OCI-LY7 (cell line): ENCODE measurements at regions not wholly inside any gene's neighbourhood (a gene's known extent, or its start where the extent isn't known, plus 50 kb on each side); places are given as distances from the start of the nearest gene placed in this dataset.

Experiments used
- BruUV-seq: library from RNA; stranded (reverse); fragments of 400-500 nt; replicated peaks from 2 replicates; lab custom pipeline; 2021; lab: Mats Ljungman, UMichigan
- CTCF ChIA-PET: fragments of 300-600 bp; sonication (Branson Sonifier 250); formaldehyde crosslinking; loops from one replicate; lab custom pipeline; 2022; ENCODE audit warnings: antibody characterized with exemption; ENCODE audit not compliant: unreplicated experiment; lab: Charles Lee
- POLR2A ChIA-PET: fragments of 300-600 bp; sonication (Branson Sonifier 250); formaldehyde crosslinking; loops from one replicate; lab custom pipeline; 2022; ENCODE audit warnings: antibody characterized with exemption; lab: Charles Lee
- DNase-seq: peaks from one replicate; pipeline ENCODE4 v3.0.0-alpha.2; 2015; ENCODE audit warnings: low spot score
- H2AFZ ChIP-seq: fragments of 200-600 bp; sonication (generic), shearing (Covaris generic); 2 replicates; pipeline ENCODE4 v1.6.1; 2014; ENCODE audit warnings: mild to moderate bottlenecking, antibody characterized with exemption, low read length, moderate library complexity
- H3K27ac ChIP-seq: fragments of 200-600 bp; sonication (generic); 2 replicates; pipeline ENCODE4 v1.5.1; 2014; ENCODE audit warnings: mixed run types, low read depth, mild to moderate bottlenecking, moderate library complexity, low read length, inconsistent platforms; ENCODE audit not compliant: poor library complexity, severe bottlenecking
- H3K36me3 ChIP-seq: fragments of 200-600 bp; sonication (generic); 2 replicates; pipeline ENCODE4 v1.6.1; 2014; ENCODE audit warnings: mild to moderate bottlenecking, antibody characterized with exemption, low read length, moderate library complexity, mixed read lengths; ENCODE audit not compliant: insufficient read depth
- H3K4me1 ChIP-seq: fragments of 200-600 bp; sonication (generic); 2 replicates; pipeline ENCODE4 v1.5.1; 2014; ENCODE audit warnings: mild to moderate bottlenecking, low read length; ENCODE audit not compliant: insufficient read depth, poor library complexity, severe bottlenecking
- H3K4me2 ChIP-seq: fragments of 200-600 bp; sonication (generic); 2 replicates; pipeline ENCODE4 v1.6.1; 2014; ENCODE audit warnings: mild to moderate bottlenecking, low read length
- H3K4me3 ChIP-seq: fragments of 200-600 bp; sonication (generic); 2 replicates; pipeline ENCODE4 v1.5.1; 2014; ENCODE audit warnings: mild to moderate bottlenecking, low read depth, low read length; ENCODE audit not compliant: poor library complexity, severe bottlenecking
- H3K79me2 ChIP-seq: fragments of 200-600 bp; sonication (generic); 2 replicates; pipeline ENCODE4 v1.6.1; 2016; ENCODE audit warnings: low read depth, mild to moderate bottlenecking, low read length, moderate library complexity, mixed read lengths; ENCODE audit not compliant: insufficient read depth
- H3K9me2 ChIP-seq: fragments of 200-600 bp; sonication (generic); 2 replicates; pipeline ENCODE4 v1.6.1; 2016; ENCODE audit warnings: mild to moderate bottlenecking, low read length, mixed read lengths; ENCODE audit not compliant: insufficient read depth
- H3K9me3 ChIP-seq: fragments of 200-600 bp; sonication (generic); 2 replicates; pipeline ENCODE4 v1.6.1; 2014; ENCODE audit warnings: mild to moderate bottlenecking, mixed run types, low read length, mixed read lengths
- H4K20me1 ChIP-seq: fragments of 200-600 bp; sonication (generic); 2 replicates; pipeline ENCODE4 v1.6.1; 2014; ENCODE audit warnings: mild to moderate bottlenecking, antibody characterized with exemption, low read length, moderate library complexity, mixed read lengths; ENCODE audit not compliant: insufficient read depth
- EZH2phosphoT487 ChIP-seq: fragments of 200-600 bp; sonication (generic); IDR thresholded peaks from 2 replicates; pipeline ENCODE4 v1.6.1; 2018; ENCODE audit warnings: low read depth, borderline replicate concordance, mild to moderate bottlenecking, mixed run types, antibody characterized with exemption, low read length, moderate library complexity, mixed read lengths
- intact Hi-C: fragments of 100-400 bp; cut with micrococcal nuclease; formaldehyde crosslinking; loops from one replicate; pipeline ENCODE4 v1.10.0; 2022; ENCODE audit not compliant: unreplicated experiment
- TF ChIP-seq, protein P1 (sequence below): fragments of 200-600 bp; sonication (generic); conservative IDR thresholded peaks from 2 replicates; pipeline ENCODE4 v1.5.1; 2014; ENCODE audit warnings: mild to moderate bottlenecking, antibody characterized with exemption, low read length, moderate library complexity, mixed read lengths

DNA sequence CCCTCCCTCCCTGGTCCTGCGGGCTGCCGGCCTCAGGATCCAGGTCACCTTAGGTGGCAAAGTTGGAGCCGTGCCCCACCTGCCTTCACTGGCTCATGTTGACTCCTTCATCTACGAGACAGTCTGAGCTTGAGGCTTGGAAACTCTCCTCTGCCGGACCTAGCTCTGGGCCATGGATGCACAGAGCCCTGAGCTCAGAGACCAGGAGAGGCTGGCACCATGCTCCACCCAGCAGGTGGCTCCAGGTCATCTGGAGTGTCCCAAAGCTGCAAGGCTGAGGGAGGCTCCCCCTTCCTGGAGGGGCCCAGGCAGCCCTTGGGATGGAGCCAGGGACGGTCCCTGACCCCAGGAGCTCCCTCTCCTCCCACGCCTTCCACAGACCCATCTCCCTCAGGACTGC lies 81.3 kb downstream of the PDGFA start:
- Histone ChIP-seq H4K20me1 (no peaks in the 10 kb centered on the region), H3K4me2 (no peak overlapping the region), H3K4me3 (no peak overlapping the region), H3K9me3 (no peaks in the 10 kb centered on the region), H3K9me2 (no peaks in the 10 kb centered on the region), H3K36me3 (no peaks in the 10 kb centered on the region), H2AFZ (no peak overlapping the region), H3K27ac (no peak overlapping the region), H3K4me1 (no peaks in the 10 kb centered on the region), H3K79me2 (no peaks in the 10 kb centered on the region)
- no TSS peak for BruUV-seq
- CTCF ChIA-PET = no interaction called here
- no peak for TF ChIP-seq EZH2phosphoT487
- TF ChIP-seq, protein P1, sequence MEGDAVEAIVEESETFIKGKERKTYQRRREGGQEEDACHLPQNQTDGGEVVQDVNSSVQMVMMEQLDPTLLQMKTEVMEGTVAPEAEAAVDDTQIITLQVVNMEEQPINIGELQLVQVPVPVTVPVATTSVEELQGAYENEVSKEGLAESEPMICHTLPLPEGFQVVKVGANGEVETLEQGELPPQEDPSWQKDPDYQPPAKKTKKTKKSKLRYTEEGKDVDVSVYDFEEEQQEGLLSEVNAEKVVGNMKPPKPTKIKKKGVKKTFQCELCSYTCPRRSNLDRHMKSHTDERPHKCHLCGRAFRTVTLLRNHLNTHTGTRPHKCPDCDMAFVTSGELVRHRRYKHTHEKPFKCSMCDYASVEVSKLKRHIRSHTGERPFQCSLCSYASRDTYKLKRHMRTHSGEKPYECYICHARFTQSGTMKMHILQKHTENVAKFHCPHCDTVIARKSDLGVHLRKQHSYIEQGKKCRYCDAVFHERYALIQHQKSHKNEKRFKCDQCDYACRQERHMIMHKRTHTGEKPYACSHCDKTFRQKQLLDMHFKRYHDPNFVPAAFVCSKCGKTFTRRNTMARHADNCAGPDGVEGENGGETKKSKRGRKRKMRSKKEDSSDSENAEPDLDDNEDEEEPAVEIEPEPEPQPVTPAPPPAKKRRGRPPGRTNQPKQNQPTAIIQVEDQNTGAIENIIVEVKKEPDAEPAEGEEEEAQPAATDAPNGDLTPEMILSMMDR = no peak
- intact Hi-C loops = no loop called here
- no peak for DNase-seq
- POLR2A ChIA-PET = no interaction called here

DNA sequence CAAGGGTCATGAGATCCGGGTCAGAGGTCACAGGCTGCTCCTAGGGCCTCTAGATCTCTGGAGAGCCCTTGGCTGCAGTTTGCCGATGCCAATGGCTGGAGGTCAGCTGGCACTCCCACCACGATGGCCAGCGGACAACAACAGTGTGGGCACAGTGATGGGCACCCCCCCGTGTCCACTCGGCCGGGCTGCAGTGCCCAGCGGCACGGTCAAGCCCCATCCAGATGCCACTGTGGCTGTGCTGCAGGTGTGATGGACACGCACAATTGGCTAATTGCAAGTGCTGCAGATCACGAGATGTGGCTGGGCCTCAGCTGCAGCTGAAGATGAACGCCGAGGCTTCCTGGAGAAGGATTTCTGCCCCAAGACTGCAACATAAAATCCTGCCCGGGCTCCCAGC lies 80.7 kb downstream of the PDGFA start:
- BruUV-seq = no TSS peak
- no peaks in the 10 kb centered on the region for H4K20me1 ChIP-seq
- no peak overlapping the region for H2AFZ ChIP-seq
- no peaks in the 10 kb centered on the region for H3K9me3 ChIP-seq
- no peak overlapping the region for H3K27ac ChIP-seq
- H3K36me3 ChIP-seq = no peaks in the 10 kb centered on the region
- no peaks in the 10 kb centered on the region for H3K9me2 ChIP-seq
- CTCF ChIA-PET = no interaction called here
- no peak for DNase-seq
- H3K79me2 ChIP-seq = no peaks in the 10 kb centered on the region
- no peak overlapping the region for H3K4me3 ChIP-seq
- H3K4me2 ChIP-seq = no peak overlapping the region
- intact Hi-C loops = no loop called here
- POLR2A ChIA-PET = no interaction called here
- no peak for TF ChIP-seq EZH2phosphoT487
- TF ChIP-seq, protein P1 = no peak
- no peaks in the 10 kb centered on the region for H3K4me1 ChIP-seq

DNA sequence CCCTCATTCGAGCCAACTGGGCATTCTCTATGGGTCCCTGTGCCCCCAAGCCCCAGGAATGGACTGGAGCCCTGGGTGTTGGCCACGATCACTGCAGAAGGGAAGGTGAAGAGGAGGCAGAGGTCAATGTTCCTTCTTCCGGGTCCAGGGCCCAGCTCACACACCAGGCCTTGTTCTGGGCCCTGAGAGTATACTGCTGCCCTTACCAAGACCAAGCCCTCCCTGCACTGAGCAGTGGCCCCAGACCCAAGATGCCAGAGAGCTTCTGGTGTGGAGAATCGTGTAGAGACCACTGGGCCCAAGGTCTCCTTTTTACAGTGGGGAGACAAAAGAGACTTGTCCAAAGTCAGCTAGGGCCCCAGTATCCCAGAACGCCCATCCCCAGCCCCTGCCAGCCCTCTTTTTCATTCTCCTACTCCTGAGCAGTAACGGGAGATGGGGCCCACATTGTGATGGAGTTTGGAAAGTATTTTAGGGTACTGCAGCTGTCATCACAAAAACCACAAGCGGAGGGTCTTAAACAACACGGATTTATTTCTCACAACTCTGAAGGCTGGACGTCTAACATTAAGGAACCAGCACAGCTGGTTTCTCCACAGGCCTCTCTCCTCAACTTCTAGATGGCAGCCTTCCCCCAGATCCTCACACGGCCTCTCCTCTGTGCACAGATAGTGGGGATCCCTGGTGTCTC lies 79.4 kb downstream of the PDGFA start:
- no TSS peak for BruUV-seq
- no peaks in the 10 kb centered on the region for H4K20me1 ChIP-seq
- intact Hi-C loops = no loop called here

More for the DNA sequence above, 79.4 kb downstream of the PDGFA start:
- CTCF ChIA-PET = no interaction called here
- DNase-seq = no peak
- Histone ChIP-seq H3K4me2 (no peak overlapping the region), H3K79me2 (no peaks in the 10 kb centered on the region), H3K9me3 (no peaks in the 10 kb centered on the region), H2AFZ (no peak overlapping the region), H3K36me3 (no peaks in the 10 kb centered on the region), H3K27ac (no peak overlapping the region), H3K4me1 (no peaks in the 10 kb centered on the region), H3K9me2 (no peaks in the 10 kb centered on the region), H3K4me3 (no peak overlapping the region)
- POLR2A ChIA-PET = no interaction called here
- no peak for TF ChIP-seq EZH2phosphoT487
- TF ChIP-seq, protein P1 = no peak
